ENCODE measurements at regions not wholly inside any gene's neighbourhood (a gene's known extent, or its start where the extent isn't known, plus 50 kb on each side); places are given as distances from the start of the nearest gene placed in this dataset.

DNA sequence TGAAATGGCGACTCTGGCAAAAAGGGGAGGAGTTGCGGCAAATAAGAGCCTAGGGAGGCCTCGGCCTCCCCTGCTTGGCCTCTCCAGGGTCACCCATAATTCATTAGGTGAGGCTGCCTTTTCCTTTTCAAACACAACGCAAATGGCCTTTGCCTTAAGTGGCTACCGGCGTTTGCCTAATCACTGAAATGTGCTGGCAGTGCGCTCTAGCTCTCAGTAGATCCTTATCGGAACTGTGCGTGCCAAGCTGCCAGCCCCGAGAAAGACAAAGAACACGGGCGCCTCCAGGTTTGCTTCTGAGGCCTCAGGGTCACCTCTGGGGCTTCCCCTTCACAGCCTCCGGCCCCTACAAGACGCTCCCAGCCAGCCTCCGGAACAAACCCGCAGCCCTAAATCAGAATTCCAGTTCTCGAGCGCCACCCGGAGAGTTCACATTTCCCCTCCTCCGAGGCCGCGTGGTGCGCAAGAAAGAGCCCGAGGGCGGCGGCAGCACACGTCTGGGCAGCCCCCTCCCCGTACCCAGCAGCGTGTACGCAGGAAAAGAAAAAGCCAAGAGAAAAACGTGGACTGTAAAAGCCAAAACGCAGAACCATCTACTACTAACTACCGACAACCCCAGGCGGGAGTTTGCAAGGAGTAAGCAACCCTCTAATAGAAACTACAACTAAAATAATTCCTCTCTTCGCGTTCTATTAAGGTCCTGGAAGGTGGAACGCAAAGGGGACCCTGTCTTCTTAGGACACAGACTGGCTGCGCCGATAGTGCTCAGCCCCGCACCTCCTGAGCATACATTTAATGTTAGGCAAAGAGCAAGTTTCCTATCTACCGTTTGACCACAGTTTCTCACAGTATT is 76.5 kb upstream of the BCOR start:
- H3K27ac Mint-ChIP-seq = peak overlapping the region; percentile 97
- H3K4me1 Mint-ChIP-seq (ENCODE audit: low read depth) = peaks cover 47% of the 10 kb centered on the region
- DNase-seq (peak; percentile 71 to 82), ATAC-seq (replicated peaks in 1 of 2) (peak; percentile 29 to 33)
- no peaks in the 10 kb centered on the region for H3K9me3 Mint-ChIP-seq
- peaks cover 1 to 12% of the 10 kb centered on the region in 2 donors for H3K36me3 Mint-ChIP-seq (ENCODE audit: insufficient read depth in 2 of 2)
- H3K27me3 Mint-ChIP-seq (ENCODE audit: low read depth) = peaks cover 30% of the 10 kb centered on the region
- H3K4me3 Mint-ChIP-seq = peak overlapping the region; percentile 95 to 98

DNA sequence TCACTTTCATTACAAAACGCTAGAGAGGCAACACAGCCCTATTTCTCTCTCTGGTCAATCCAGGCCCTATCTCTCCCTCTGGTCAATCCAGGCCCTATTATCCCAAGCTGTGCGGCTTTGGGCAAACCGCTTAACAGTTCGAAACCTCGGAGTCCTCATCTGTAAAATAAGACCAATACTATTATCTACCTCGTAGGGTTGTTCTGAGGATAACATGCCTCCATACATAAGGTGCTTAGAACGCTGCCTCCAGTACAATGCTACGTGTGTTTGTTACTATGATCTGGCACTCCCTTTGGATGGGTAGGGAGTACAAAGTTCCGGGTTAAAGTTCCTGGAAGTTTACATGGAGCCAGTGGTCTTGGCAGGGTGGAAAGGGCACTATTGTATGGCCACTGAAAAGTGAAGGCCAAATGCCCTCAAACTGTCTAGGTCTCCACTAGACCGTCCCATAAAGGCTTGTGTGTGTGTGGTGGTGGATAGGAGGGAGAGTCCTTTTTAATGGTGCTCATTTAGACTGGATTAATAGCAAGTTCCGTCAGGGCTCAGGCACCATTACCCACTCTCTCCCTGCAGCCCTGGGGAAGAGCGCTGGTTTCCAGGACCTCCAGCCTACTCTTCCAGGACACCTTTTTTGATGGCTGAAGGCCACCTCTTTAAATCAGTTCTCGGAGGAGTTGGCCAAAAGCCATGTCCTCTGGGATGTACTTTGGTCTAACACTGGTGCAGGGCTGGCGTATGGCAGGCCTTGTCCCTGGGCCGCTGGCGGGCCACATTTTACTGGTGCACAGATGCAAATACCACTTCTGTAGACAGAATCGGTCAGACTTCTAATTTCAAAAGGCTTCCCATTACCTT is 75.6 kb upstream of the BCOR start:
- no peaks in the 10 kb centered on the region for H3K9me3 Mint-ChIP-seq
- H3K27ac Mint-ChIP-seq = peak overlapping the region; percentile 97
- no peak for ATAC-seq (replicated peaks in 1 of 2)
- H3K27me3 Mint-ChIP-seq (ENCODE audit: low read depth) = peaks cover 24% of the 10 kb centered on the region
- peak overlapping the region; percentile 95 to 98 for H3K4me3 Mint-ChIP-seq
- peaks cover 1 to 12% of the 10 kb centered on the region in 2 donors for H3K36me3 Mint-ChIP-seq (ENCODE audit: insufficient read depth in 2 of 2)
- H3K4me1 Mint-ChIP-seq (ENCODE audit: low read depth) = peaks cover 51% of the 10 kb centered on the region
- DNase-seq = no peak

DNA sequence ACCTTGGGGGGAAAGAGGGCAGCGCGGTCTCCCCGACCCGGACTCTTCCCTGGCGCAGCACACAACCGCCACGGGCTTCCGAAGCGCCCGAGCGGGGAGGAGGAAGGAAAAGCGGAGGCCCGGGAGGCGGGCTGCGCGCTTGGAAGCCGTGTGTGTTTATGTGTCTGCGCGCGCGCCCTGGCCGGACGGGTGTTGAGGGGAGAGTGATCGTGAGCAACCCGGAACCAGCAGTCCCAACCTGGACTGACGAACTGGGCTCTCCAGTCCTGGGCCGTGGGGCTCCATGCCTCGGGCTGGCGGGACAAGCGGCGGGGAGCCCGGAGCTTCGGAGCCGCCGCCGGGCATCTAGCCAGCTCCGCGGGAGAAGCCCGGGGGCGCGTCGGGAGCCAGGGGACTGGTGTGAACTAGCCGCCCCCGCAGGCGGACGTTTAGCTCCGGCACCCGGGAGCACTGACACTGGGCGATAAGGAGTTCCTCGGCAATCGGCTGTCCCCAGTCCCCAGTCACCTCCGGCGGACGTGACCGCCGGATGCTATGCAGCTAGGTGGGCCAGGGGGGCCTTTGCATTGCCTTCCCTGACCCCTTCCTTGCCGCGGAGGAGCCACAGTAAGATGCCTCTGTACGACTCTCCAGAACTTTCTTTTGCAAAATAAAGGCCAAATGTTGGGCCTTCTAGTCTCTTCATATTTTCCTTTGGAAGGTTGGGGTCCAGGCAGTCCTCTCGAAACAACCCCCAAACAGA is 74.8 kb upstream of the BCOR start:
- DNase-seq = peak; percentile 40 to 42
- Mint-ChIP-seq H3K27me3 (ENCODE audit: low read depth) (peaks cover 21% of the 10 kb centered on the region), H3K36me3 (ENCODE audit: insufficient read depth in 2 of 2) (peaks cover 1 to 12% of the 10 kb centered on the region in 2 donors), H3K4me1 (ENCODE audit: low read depth) (peaks cover 58% of the 10 kb centered on the region), H3K4me3 (peak overlapping the region; percentile 95 to 98), H3K9me3 (no peaks in the 10 kb centered on the region), H3K27ac (peak overlapping the region; percentile 97)
- ATAC-seq (replicated peaks in 1 of 2) = no peak

DNA sequence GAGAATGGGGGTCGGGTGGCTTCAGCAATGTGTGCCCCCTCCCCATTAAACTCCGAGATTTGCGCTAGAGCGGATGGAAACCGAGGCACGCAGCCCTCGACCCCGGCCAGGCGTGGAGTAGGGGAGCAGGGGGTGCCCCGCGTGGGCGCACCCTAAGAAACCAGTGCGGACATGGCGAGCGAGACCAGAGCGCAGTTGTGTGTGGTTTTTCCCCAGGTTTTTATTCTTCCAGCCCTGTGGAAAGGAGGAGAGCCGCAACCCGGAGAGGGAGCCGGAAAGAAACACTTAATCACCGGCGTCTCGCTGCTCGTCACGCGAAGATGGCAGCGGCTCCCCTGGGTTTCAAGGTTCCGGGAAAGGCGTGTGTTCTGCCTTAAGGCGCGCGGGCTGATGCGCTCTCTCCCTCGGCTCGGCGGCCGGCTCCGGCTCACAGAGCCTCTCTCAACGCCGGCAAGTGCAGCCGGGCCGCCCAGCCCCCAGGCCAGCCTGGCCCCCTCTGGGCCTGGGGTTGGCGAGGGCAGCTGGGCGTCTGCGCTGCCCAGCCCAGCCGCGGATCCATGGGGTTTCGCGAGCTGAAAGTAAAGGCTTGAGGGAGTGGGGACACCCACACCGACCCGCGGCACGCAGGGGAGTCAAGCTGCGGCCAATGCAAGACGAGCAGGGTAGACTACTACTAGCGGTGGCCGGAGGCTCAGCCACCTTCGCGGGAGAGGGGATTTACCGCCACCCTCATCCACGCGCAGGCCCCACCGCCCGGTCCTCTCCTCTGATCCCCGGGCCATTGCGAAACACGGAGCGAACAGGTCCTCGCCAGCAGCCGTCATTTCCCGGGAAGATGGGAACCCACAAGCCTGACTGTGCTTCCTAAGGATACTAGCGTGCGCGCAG is 74.0 kb upstream of the BCOR start:
- peak; percentile 43 to 59 for DNase-seq
- peaks cover 1 to 12% of the 10 kb centered on the region in 2 donors for H3K36me3 Mint-ChIP-seq (ENCODE audit: insufficient read depth in 2 of 2)
- peak overlapping the region; percentile 95 to 98 for H3K4me3 Mint-ChIP-seq
- H3K27me3 Mint-ChIP-seq (ENCODE audit: low read depth) = peaks cover 27% of the 10 kb centered on the region
- peaks cover 60% of the 10 kb centered on the region for H3K4me1 Mint-ChIP-seq (ENCODE audit: low read depth)
- no peaks in the 10 kb centered on the region for H3K9me3 Mint-ChIP-seq
- H3K27ac Mint-ChIP-seq = peak overlapping the region; percentile 86
- ATAC-seq (replicated peaks in 1 of 2) = no peak

DNA sequence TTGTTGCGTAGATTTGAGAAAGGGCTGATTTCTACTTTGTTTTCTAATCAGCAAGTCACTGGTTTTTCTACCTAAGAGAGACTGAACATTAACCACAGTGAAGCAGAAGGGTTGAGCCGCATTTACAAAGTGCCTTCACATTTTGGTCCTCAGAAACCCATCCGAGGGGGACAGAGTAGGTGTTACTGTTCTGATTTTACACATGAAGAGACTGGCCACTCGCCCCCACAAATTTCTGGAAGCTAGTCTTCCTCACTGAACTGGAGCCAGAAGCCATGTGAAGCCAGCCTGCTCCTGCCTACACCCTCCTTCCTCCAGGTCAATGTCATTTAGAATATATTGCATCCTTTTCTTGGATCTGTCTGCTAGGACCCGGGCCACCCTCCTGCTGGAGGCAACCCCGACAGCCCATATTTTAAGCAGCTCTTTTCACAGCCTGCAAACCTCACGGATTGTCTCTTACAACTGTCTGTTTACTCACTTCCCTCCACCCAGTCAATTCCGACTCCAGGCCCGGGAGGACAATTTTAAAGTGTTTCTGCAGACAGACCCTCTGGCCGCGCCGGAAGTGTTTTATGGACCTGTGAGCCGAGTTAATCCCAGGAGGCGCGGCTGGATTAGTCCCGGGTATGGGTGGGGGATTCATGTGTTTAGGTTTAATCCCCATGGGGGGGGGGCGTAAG is 73.2 kb upstream of the BCOR start:
- H3K27ac Mint-ChIP-seq = peak overlapping the region; percentile 86
- peaks cover 1 to 13% of the 10 kb centered on the region in 2 donors for H3K36me3 Mint-ChIP-seq (ENCODE audit: insufficient read depth in 2 of 2)
- H3K9me3 Mint-ChIP-seq = no peaks in the 10 kb centered on the region
- peaks cover 68% of the 10 kb centered on the region for H3K4me1 Mint-ChIP-seq (ENCODE audit: low read depth)
- H3K27me3 Mint-ChIP-seq (ENCODE audit: low read depth) = peaks cover 34% of the 10 kb centered on the region
- ATAC-seq (replicated peaks in 1 of 2) (no peak), DNase-seq (no peak)
- H3K4me3 Mint-ChIP-seq = peak overlapping the region; percentile 95 to 98

DNA sequence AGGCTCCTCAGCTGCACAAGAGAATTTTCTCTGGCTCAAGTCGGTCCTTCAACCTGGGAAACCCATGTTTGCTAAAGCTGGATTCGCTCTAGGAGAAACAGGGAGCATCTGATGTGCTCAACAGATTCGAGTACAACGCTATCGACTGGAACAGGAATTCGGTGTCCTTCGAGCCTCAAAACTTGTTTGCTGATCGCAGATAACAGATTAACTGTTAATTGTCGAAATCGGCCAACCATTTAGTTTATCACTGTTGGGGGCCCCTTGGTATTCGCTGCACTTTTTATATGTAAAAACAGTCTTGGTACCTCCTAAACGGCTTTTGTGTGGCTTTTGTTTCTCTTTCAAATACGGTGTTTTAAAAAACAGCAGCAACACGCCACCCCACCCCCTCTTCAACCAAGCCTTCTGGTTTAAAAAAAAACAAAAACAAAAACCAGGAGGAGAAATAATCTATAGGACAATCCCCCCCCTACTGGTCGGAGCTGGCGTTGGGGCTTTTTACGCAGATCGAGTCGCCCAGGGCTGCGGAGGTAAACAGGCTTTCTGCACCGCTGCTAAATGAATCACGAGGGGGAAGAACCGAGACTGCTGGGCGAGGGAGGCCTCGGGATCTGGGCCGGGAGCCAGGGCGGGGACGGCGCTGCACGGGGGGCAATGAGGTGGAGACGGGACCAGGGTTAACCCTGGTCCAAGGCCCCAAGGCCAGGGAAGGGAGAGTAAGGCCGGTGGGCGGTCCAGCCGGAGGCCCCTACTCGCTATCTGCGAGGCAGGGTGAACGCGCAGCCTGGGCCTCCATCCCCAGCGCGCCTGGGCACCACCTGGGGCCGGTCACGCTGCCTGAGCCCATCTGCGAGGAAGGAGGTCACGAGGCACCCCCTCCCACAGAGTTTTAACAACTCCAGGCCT is 71.7 kb upstream of the BCOR start:
- Mint-ChIP-seq H3K4me3 (peak overlapping the region; percentile 95 to 98), H3K9me3 (no peaks in the 10 kb centered on the region), H3K27ac (peak overlapping the region; percentile 65), H3K4me1 (ENCODE audit: low read depth) (peaks cover 74% of the 10 kb centered on the region), H3K27me3 (ENCODE audit: low read depth) (peaks cover 43% of the 10 kb centered on the region), H3K36me3 (ENCODE audit: insufficient read depth in 2 of 2) (peaks cover 1 to 14% of the 10 kb centered on the region in 2 donors)
- ATAC-seq (replicated peaks in 1 of 2) (peak; percentile 68), DNase-seq (peak; percentile 80 to 86)

DNA sequence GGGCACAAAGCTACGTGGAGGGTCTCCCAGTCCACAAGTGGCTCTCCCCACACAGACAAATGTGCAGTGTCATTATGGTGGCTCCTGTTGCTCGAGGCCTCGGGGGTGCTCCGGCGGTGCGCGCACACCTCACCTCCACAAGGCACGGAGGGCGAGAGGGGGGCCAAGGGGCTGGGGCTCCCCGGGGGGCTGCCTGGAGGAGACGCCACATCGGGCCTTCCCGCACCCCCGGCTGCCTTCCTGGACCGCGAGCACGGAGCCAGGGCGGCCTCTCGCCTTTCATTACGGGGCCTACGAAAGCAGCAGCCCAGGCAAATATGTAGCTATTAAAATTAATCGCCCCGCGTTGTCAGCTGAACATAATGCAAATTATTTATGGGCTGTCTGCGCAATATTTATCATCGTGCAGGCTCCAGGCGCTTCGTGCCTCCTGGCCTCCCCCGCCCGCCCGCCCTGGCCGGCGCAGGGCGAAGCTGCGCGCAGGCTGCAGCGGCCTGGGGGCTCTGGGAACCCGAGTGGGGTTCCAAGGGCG is 70.8 kb upstream of the BCOR start:
- ATAC-seq (replicated peaks in 1 of 2) = no peak
- H3K27me3 Mint-ChIP-seq (ENCODE audit: low read depth) = peaks cover 35% of the 10 kb centered on the region
- H3K4me3 Mint-ChIP-seq = peak overlapping the region; percentile 88 to 95
- no peaks in the 10 kb centered on the region for H3K9me3 Mint-ChIP-seq
- H3K36me3 Mint-ChIP-seq (ENCODE audit: insufficient read depth in 2 of 2) = peaks cover 1 to 12% of the 10 kb centered on the region in 2 donors
- DNase-seq = no peak
- no peak overlapping the region for H3K27ac Mint-ChIP-seq
- peaks cover 65% of the 10 kb centered on the region for H3K4me1 Mint-ChIP-seq (ENCODE audit: low read depth)

DNA sequence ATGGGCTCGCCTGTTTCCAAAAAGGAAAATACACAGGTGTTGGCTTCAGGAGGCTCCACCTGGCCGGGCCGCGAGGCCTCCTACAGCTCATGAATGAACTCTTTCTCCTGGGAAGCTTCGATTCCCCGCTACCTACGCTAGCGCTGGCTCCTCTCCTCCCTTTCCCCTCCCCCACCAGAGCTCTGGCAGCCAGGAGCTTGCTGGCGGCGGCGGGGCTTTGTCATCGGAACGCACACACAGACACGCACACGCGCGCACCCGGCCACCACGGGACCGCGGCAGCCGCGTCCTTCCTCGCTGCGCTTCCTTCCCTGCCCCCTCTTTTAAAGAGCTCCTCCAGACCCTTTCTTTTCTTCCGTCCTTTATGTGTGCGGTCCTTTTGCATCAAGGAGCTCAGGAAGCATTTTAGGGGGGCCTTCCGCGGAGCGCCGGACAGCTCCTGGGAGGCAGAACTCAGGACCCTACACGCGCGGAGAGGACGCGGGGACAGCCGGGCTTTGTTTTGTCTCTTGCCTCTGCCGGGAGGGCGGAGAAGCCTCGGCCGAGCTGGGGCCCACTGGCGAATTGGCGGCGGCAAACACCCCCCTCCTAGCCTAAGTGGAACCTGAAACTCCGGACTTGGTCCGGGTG is 70.2 kb upstream of the BCOR start:
- Mint-ChIP-seq H3K36me3 (ENCODE audit: insufficient read depth in 2 of 2) (peaks cover 0 to 10% of the 10 kb centered on the region in 2 donors), H3K4me1 (ENCODE audit: low read depth) (peaks cover 60% of the 10 kb centered on the region), H3K27ac (peak overlapping the region; percentile 38), H3K27me3 (ENCODE audit: low read depth) (peaks cover 29% of the 10 kb centered on the region), H3K4me3 (peak overlapping the region; percentile 86 to 88), H3K9me3 (no peaks in the 10 kb centered on the region)
- ATAC-seq (replicated peaks in 1 of 2) = no peak
- no peak for DNase-seq

DNA sequence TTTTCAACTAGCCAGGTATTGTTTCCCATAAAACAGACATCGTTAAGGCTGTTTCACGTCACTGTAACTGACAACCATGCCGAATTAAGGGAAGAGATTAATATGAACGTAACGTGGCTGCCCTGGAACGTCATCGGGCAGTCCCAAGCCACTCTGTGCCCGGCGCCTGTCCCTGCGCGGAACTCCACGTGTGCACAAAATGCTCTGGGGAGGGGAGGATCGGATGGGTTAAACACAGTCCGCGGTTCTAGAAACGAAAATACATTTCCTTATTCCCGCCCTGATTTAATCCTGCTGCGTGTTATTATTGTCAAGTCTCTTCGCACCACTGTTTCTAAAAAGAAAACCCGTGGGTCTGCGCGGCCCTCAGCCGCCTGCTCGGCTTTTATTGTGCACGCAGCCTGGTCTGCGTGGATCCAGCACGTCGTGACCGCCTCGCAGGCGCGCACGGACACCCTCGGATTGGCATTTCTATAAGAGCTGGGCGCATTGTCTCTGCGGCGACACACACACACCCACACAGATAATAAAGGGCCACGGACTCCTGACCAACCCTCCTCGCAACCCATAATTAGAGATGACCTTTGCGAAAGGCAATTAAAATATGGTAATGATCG is 69.6 kb upstream of the BCOR start:
- Mint-ChIP-seq H3K4me1 (ENCODE audit: low read depth) (peaks cover 57% of the 10 kb centered on the region), H3K9me3 (no peaks in the 10 kb centered on the region), H3K27me3 (ENCODE audit: low read depth) (peaks cover 30% of the 10 kb centered on the region), H3K36me3 (ENCODE audit: insufficient read depth in 2 of 2) (peaks cover 0 to 7% of the 10 kb centered on the region in 2 donors), H3K27ac (peak overlapping the region; percentile 38), H3K4me3 (peak overlapping the region; percentile 86 to 88)
- DNase-seq = no peak
- no peak for ATAC-seq (replicated peaks in 1 of 2)

DNA sequence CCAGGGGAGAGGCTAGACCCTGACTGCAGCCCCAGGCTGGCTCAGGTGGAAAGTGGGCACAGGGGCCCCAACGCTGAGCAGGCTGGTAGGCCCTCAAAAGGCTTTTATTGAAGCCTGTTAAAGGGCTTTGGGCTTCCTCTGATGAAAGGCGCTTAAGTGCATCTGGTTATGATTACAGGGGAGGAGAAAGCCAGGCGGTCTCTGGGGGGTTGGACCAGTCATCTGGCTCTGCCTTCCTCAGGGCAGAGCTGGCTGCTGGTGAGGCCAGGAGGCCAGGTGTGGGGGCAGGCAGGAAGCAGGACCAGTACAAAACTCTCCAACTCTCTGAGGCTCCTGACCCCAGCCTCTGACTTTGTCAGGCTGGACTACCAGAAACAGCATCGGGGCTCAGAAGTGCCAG is 68.8 kb upstream of the BCOR start:
- H3K4me1 Mint-ChIP-seq (ENCODE audit: low read depth) = peaks cover 57% of the 10 kb centered on the region
- H3K27ac Mint-ChIP-seq = no peak overlapping the region
- H3K9me3 Mint-ChIP-seq = no peaks in the 10 kb centered on the region
- H3K36me3 Mint-ChIP-seq (ENCODE audit: insufficient read depth in 2 of 2) = peaks cover 0 to 7% of the 10 kb centered on the region in 2 donors
- ATAC-seq (replicated peaks in 1 of 2) = no peak
- peak overlapping the region; percentile 86 to 88 for H3K4me3 Mint-ChIP-seq
- no peak for DNase-seq
- H3K27me3 Mint-ChIP-seq (ENCODE audit: low read depth) = peaks cover 38% of the 10 kb centered on the region
